OCI-LY3 (cell line): ENCODE measurements at regions not wholly inside any gene's neighbourhood (a gene's known extent, or its start where the extent isn't known, plus 50 kb on each side); places are given as distances from the start of the nearest gene placed in this dataset.

ENCODE experiments used
- CTCF ChIP-seq: fragments of 200-600, 300-600 bp; sonication (generic); IDR thresholded peaks from 2 replicates; pipeline ENCODE4 v1.5.1; 2014; ENCODE audit warnings: antibody characterized with exemption, low read length, low read depth
- EZH2phosphoT487 ChIP-seq: fragments of 200-600 bp; shearing (Covaris generic); IDR thresholded peaks from 2 replicates; pipeline ENCODE4 v1.6.1; 2018; ENCODE audit warnings: antibody characterized with exemption, mixed run types, low read depth

DNA sequence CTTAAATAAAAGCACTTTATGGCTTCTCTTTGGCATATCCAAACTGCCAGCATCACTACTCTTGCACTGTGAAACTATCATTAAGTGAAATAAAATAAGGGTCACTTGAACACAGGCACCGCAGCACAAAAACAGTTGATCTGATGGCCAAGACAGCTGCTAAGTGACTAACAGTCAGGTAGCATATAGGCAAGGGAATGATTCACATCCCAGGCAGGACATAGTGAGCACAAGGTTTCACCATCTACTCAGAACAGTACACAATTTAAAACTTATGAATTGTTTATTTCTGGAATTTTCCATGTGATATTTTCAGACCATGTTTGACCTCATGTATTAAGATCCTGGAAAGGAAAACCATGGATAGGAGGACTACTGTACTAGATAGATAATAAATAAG lies 214.2 kb downstream of the MREG start:
- TF ChIP-seq CTCF (no peak), EZH2phosphoT487 (no peak)
